ENCODE measurements at regions not wholly inside any gene's neighbourhood (a gene's known extent, or its start where the extent isn't known, plus 50 kb on each side); places are given as distances from the start of the nearest gene placed in this dataset.
"Not testable (repeated sequence)": the region's sequence is repeated elsewhere in the genome, so short reads cannot be mapped to it uniquely, and the experiment has no call there.

GRCh38 chr12:126960221-126960620 lies 1306.7 kb upstream of the TMEM132C start:
- H3K4me3 ChIP-seq (ENCODE audit: low read depth, low read length), result no peak overlapping the region
- no peak for TF ChIP-seq CTCF (IDR thresholded peaks at IDR 0.05; ENCODE audit: borderline replicate concordance, insufficient read depth, low read depth, low read length)

- H3K4me3 ChIP-seq (ENCODE audit: low read depth, low read length), result no peak overlapping the region
- no peak for TF ChIP-seq CTCF (IDR thresholded peaks at IDR 0.05; ENCODE audit: borderline replicate concordance, insufficient read depth, low read depth, low read length)
Observed at GRCh38 chr12:126960709-126961108, 1306.3 kb upstream of the TMEM132C start.

DNA sequence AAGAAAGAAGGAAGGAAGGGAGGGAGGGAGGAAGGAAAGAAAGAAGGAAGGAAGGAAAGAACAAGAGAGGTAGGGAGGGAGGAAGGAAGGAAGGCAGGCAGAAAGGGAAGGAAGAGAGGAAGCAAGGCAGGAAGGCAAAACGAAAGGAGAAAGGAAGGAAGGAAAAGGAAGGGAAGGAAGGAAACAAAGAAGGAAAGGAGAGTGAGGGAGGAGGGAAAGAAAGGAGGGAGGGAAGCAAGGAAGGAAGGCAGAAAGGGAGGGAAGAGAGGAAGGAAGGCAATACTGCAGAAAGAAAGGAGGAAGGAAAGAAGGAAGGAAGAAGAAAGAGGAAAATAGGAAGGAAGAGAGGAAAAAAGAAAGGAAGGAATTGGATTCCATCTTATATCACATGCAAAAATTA lies 1303.1 kb upstream of the TMEM132C start:
- TF ChIP-seq CTCF (IDR thresholded peaks at IDR 0.05; ENCODE audit: borderline replicate concordance, insufficient read depth, low read depth, low read length), result no peak
- H3K4me3 ChIP-seq (ENCODE audit: low read depth, low read length), result no peak overlapping the region

GRCh38 chr12:126966498-126966897 lies 1300.5 kb upstream of the TMEM132C start:
- TF ChIP-seq CTCF (IDR thresholded peaks at IDR 0.05; ENCODE audit: borderline replicate concordance, insufficient read depth, low read depth, low read length), result no peak
- no peak overlapping the region for H3K4me3 ChIP-seq (ENCODE audit: low read depth, low read length)

DNA sequence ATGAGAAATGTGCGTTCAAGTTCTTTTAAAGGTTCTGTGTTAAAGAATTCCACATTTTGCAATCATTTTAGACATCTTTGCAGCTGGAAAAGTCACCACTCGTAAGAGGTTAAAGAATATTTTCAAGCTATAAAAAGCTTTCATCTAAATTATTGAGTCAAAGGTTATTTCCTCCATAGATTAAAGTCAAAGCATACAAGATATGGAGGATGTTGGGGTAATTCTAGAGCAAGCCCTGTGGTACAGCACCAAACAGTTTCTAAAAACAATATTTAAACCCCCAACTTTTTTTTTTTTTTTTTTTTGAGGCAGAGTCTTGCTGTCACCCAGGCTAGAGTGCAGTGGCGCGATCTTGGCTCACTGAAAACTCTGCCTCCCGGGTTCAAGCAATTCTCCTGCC lies 1299.8 kb upstream of the TMEM132C start:
- TF ChIP-seq CTCF (IDR thresholded peaks at IDR 0.05; ENCODE audit: borderline replicate concordance, insufficient read depth, low read depth, low read length), result no peak
- H3K4me3 ChIP-seq (ENCODE audit: low read depth, low read length), result no peak overlapping the region

DNA sequence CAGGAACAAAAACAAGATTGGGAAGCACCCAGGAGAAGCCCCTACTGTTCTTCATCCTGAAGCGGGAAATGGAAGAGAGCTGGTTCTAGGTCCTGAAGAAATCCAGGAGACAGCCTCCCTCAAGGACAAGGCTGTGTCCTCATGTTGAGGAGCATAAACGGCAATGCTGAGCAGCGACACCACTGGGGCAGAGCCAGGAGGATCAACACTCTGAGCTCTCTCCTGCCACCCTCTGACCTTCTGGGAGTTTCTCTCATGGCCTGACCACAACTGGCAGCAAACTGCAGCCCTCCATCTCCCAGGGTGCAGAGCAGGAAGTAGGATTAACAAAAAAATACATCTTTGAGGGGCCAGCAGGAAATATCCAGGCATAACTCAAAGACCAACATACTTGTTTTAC lies 1292.2 kb upstream of the TMEM132C start:
- no peak for TF ChIP-seq CTCF (IDR thresholded peaks at IDR 0.05; ENCODE audit: borderline replicate concordance, insufficient read depth, low read depth, low read length)
- no peak overlapping the region for H3K4me3 ChIP-seq (ENCODE audit: low read depth, low read length)

DNA sequence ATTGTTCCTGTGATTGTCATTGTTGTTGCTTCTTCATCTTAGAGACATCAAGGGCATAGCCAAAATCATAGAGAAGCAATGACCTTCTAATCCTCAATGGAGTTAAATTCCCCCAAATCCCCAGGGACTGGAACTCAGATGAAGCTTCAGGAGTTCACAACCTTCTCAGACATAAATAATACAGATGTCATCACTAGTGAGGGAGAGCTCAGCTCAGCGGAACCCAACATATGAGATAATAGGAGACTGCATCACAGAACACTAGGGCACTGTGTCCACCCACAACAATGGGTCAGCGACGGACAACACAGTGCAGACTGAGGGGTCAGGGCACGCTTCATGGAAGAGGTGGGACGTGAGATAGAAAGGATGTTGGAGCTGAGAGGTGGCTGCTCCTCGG lies 1290.4 kb upstream of the TMEM132C start:
- H3K4me3 ChIP-seq (ENCODE audit: low read depth, low read length), result no peak overlapping the region
- no peak for TF ChIP-seq CTCF (IDR thresholded peaks at IDR 0.05; ENCODE audit: borderline replicate concordance, insufficient read depth, low read depth, low read length)

DNA sequence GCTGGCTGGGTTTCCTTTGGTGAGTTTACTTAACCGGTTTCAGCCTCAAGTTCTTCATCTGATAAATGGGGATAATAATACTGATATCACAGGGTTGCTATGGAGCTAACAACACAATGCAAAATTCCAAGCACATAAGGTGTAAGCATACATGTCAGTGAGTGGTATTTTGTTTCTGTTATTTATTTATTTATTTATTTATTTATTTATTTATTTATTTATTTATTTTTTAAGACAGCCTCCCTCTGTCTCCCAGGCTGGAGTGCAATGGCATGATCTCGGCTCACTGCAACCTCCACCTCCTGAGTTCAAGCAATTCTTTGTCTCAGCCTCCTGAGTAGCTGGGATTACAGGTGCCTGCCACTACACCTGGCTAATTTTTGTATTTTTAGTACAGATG lies 1287.4 kb upstream of the TMEM132C start:
- H3K4me3 ChIP-seq (ENCODE audit: low read depth, low read length), result not testable (repeated sequence)

Data from GM12875 (cell line).